ENCODE measurements at regions not wholly inside any gene's neighbourhood (a gene's known extent, or its start where the extent isn't known, plus 50 kb on each side); places are given as distances from the start of the nearest gene placed in this dataset.

- peaks cover 0 to 9% of the 10 kb centered on the region in 2 donors for H3K27me3 ChIP-seq
- no peak overlapping the region for H3K4me3 ChIP-seq
- no peak for TF ChIP-seq CTCF (IDR thresholded peaks at IDR 0.05)
- intact Hi-C loops (cut with DNase I; ENCODE audit: low total_unique reads), result no loop called here
- no peak for DNase-seq
- H3K4me1 ChIP-seq, result no peaks in the 10 kb centered on the region
- H3K27ac ChIP-seq, result no peak overlapping the region
- H3K9me3 ChIP-seq, result no peaks in the 10 kb centered on the region
- no peaks in the 10 kb centered on the region for H3K36me3 ChIP-seq
These were observed 215.1 kb upstream of the GGTLC1 start for GRCh38 chr20:24203526-24204183.

- Histone ChIP-seq H3K27ac (no peak overlapping the region), H3K4me1 (no peaks in the 10 kb centered on the region), H3K9me3 (no peaks in the 10 kb centered on the region), H3K27me3 (peaks cover 0 to 9% of the 10 kb centered on the region in 2 donors), H3K4me3 (no peak overlapping the region), H3K36me3 (no peaks in the 10 kb centered on the region)
- TF ChIP-seq CTCF (IDR thresholded peaks at IDR 0.05), result no peak
- DNase-seq, result no peak
- intact Hi-C loops (cut with DNase I; ENCODE audit: low total_unique reads), result no loop called here
These were observed 210.9 kb upstream of the GGTLC1 start for GRCh38 chr20:24199501-24199900.

- peaks cover 0 to 3% of the 10 kb centered on the region in 2 donors for H3K27me3 ChIP-seq
- H3K4me3 ChIP-seq, result no peak overlapping the region
- H3K4me1 ChIP-seq, result no peaks in the 10 kb centered on the region
- intact Hi-C loops (cut with DNase I; ENCODE audit: low total_unique reads), result no loop called here
- no peak overlapping the region for H3K27ac ChIP-seq
- no peak for DNase-seq
- H3K36me3 ChIP-seq, result no peaks in the 10 kb centered on the region
- no peak for TF ChIP-seq CTCF (IDR thresholded peaks at IDR 0.05)
- peaks cover 0 to 4% (median 0%) of the 10 kb centered on the region in 3 donors for H3K9me3 ChIP-seq
These were observed 205.6 kb upstream of the GGTLC1 start for GRCh38 chr20:24194143-24194542.

GRCh38 chr20:24190905-24191304, 202.3 kb upstream of the GGTLC1 start:
- H3K9me3 ChIP-seq, result peaks cover 0 to 4% (median 3%) of the 10 kb centered on the region in 3 donors
- no peak overlapping the region for H3K27ac ChIP-seq
- intact Hi-C loops (cut with DNase I; ENCODE audit: low total_unique reads), result no loop called here
- H3K36me3 ChIP-seq, result no peaks in the 10 kb centered on the region
- DNase-seq, result no peak
- no peaks in the 10 kb centered on the region for H3K27me3 ChIP-seq
- H3K4me3 ChIP-seq, result no peak overlapping the region
- no peak for TF ChIP-seq CTCF (IDR thresholded peaks at IDR 0.05)
- H3K4me1 ChIP-seq, result no peaks in the 10 kb centered on the region

- H3K27ac ChIP-seq, result no peak overlapping the region
- DNase-seq, result no peak
- TF ChIP-seq CTCF (IDR thresholded peaks at IDR 0.05), result no peak
- no peaks in the 10 kb centered on the region for H3K27me3 ChIP-seq
- peaks cover 0 to 4% (median 3%) of the 10 kb centered on the region in 3 donors for H3K9me3 ChIP-seq
- H3K4me1 ChIP-seq, result no peaks in the 10 kb centered on the region
- H3K36me3 ChIP-seq, result no peaks in the 10 kb centered on the region
- H3K4me3 ChIP-seq, result no peak overlapping the region
- intact Hi-C loops (cut with DNase I; ENCODE audit: low total_unique reads), result no loop called here
These were observed 197.2 kb upstream of the GGTLC1 start for GRCh38 chr20:24185791-24186190.

- Histone ChIP-seq H3K4me3 (no peak overlapping the region), H3K27ac (no peak overlapping the region), H3K4me1 (no peaks in the 10 kb centered on the region), H3K27me3 (no peaks in the 10 kb centered on the region), H3K36me3 (no peaks in the 10 kb centered on the region), H3K9me3 (no peaks in the 10 kb centered on the region)
- DNase-seq, result no peak
- TF ChIP-seq CTCF (IDR thresholded peaks at IDR 0.05), result no peak
- intact Hi-C loops (cut with DNase I; ENCODE audit: low total_unique reads), result no loop called here
These were observed 192.6 kb upstream of the GGTLC1 start for GRCh38 chr20:24181151-24181550.
